AG20443 (cell line): ENCODE measurements at regions not wholly inside any gene's neighbourhood (a gene's known extent, or its start where the extent isn't known, plus 50 kb on each side); places are given as distances from the start of the nearest gene placed in this dataset.

Source experiments
- DNase-seq: peaks from one replicate; pipeline ENCODE4 v3.0.0; 2012; ENCODE audit warnings: low spot score, mixed read lengths

DNA sequence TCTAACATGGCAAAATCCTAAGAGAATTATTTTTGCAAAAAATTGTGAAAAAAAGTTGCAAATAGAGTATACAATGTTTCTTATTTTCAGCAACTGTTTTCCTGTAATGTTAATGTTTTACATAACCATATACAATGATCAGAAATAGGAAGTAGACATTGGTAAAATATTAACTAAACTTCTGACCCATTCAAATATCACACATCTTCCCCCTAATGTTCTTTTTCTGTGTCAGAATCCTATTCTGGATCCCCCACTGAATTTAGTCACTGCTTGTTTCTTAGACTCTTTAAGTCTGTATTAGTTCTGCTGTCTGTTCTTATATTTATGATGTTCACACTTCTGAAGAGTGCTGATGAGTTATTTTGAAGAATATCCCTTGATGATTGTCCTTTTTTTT lies 62.0 kb downstream of the HFE start:
- DNase-seq, result no peak

DNA sequence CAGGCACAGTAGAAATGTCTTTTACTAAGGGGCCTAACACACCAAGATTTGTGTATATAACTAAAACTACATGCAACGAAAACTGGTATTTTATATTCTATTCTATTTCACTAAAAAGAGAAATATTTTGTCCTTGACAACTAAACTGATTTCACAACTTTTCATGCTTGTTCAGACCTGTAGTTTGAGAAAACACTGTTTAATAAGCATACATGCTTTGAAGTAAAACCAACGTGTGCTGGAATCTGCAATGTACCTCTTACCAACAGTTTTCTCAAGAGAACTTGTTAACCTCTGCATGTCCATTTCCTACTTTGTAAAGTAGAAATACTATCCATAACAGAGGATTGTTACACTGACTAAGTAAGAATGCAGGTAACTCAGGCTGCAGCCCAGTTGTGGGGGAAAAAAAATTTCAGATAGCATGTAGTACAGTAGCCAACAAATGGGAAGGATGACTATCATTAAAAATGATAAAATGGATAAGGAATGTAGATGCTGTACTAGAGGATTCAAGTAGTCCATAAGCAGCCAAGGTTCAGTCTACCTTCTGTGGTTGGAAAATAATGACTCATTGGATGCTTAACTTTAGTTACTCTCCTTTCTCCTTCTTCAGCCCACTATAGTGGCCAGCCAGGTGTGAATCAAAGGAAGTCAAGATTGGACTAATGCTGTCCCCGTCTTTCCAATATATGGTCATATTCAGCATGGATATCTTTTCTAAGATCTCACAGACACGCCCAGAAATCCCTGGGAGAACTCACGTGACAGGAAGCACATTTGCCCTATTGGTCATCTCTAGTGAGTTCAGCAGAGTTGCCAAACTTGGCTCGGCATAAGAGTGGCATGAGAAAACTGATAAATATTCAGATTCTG lies 65.2 kb downstream of the HFE start:
- no peak for DNase-seq

DNA sequence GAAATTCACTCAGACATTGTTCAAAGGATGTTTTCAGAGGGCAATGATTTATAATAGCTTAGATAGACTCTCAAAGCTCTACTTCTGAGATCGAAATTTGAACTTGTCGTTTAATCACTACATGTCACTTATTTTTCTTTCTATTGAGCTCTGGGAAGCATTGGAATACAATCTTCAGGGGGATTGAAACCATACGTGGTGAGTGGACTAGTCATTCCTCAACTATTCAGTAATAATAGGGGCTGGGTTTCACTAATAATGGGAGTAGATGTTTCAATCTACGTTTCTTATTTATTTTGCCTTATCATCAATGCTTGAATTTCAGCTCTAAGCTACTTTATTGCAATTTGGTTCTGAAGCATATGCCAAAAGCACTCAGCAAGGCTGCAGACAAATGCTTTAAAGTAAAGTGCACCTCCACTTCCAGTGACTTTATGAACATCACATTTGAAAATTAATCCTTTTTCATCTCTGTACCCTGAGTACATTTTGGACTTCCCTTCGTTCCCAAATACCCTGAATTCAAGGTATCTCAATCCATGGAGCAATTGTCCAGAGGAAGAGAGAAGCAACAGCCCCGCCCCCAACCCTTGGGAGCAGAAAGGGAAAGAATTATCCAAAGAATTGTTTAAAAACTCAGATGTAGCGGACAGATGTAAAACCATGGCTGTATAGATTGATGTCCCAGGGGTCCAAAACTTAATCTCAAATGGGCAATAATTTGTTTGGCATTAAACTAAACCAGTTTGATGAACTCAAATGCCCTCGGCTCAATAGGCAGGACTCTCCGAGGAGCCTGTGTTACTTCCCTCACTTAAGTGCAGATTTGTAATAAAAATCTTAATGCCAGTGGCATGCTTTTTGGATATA lies 68.1 kb downstream of the HFE start:
- peak; percentile 29 for DNase-seq

DNA sequence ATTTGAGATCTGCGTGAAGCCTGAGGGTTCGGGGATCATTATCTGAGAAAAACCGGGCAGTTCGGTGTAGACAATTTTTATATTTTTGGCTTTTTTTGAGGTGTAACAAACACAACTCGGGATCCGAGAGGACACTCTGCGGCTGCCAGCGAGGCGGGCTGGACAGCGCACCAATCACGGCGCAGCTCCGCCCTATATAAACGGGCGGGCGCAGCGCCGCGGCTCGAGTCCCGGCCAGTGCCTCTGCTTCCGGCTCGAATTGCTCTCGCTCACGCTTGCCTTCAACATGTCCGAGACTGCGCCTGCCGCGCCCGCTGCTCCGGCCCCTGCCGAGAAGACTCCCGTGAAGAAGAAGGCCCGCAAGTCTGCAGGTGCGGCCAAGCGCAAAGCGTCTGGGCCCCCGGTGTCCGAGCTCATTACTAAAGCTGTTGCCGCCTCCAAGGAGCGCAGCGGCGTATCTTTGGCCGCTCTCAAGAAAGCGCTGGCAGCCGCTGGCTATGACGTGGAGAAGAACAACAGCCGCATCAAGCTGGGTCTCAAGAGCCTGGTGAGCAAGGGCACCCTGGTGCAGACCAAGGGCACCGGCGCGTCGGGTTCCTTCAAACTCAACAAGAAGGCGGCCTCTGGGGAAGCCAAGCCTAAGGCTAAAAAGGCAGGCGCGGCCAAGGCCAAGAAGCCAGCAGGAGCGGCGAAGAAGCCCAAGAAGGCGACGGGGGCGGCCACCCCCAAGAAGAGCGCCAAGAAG lies 69.0 kb downstream of the HFE start:
- DNase-seq, result peak; percentile 95

DNA sequence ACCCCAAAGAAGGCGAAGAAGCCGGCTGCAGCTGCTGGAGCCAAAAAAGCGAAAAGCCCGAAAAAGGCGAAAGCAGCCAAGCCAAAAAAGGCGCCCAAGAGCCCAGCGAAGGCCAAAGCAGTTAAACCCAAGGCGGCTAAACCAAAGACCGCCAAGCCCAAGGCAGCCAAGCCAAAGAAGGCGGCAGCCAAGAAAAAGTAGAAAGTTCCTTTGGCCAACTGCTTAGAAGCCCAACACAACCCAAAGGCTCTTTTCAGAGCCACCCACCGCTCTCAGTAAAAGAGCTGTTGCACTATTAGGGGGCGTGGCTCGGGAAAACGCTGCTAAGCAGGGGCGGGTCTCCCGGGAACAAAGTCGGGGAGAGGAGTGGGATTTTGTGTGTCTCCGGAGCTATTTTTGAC lies 69.6 kb downstream of the HFE start:
- peak; percentile 14 for DNase-seq

DNA sequence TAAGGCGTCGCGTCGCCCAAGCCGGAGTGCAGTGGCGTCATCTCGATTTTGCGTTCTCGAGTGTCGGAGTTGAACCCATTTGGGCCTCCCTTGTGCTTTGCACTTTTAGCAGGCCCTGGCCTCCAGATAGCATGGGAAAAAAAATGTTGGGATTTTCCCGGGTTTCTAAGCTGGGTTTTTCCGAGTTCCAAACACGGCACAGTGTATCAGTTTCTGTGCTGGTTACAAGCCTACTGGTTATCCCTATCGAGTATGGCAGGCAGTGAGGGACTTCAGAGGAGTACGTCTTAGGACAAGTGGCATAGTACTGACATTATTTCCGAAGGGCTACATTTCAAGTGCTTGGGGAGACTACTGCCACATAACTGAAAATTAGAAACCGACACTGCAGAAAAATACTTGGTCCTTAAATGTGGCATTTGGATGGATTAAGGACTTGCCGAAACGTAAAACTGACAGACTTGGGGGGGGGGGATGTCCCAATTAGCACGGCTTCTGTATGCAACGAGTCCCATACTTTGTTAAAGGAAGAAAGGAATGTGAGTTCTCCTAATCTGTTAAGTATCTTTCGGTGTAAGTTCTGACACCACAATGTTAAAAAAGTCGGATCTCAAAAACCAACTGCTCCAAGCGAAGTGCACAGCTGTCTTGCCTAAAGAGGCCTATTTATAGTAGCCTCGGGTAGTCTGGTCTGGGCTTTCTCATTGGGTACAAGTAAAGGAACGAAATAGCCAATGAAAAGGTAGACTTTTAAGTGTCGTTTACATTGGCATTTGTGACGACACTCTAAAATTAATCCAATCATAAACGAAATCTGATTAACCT lies 70.2 kb downstream of the HFE start:
- peak; percentile 90 for DNase-seq

DNA sequence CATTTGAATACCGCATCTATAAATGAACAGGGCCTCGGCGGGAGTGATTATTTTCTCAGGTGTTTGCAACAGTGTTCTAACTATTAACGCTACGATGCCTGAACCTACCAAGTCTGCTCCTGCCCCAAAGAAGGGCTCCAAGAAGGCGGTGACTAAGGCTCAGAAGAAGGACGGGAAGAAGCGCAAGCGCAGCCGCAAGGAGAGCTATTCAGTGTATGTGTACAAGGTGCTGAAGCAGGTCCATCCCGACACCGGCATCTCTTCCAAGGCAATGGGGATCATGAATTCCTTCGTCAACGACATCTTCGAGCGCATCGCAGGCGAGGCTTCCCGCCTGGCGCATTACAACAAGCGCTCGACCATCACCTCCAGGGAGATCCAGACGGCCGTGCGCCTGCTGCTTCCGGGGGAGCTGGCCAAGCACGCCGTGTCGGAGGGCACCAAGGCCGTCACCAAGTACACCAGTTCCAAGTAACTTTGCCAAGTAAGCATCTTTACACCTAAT lies 70.9 kb downstream of the HFE start:
- DNase-seq, result no peak

DNA sequence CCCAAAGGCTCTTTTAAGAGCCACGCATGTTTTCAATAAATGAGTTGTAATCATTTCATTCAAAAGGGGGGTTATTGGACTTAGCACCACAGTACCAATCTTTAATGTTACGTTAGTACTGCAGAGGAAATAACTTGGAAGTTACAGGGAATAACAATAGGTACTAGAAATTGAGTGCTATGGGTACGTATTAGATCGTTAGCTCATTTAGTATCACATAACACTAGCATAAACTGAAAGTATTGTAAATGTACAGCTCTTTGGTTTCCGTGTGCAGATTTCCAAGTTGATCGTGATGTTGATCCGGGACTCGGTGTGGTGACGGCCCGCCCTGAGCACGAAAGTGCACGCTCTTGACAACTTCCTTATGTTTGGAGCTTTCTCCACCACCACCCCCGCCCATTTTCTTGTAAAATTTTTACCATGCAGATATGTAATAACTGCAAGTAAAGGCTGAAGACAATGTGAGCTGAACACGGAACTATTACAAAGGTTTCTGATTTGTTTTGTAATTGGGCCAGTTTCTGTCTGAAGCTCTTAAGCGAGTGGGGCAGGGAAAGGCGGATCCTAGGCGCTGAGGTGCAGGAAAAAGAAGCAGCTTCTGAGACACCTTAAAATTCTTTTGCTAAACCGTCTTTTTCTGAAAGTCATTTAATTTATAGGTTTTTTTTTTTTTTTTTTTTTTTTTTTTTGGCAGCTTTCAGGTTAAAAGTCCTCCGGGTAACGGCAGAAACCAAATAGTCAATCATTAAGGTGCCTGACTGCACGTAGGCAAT lies 71.5 kb downstream of the HFE start:
- DNase-seq, result peak; percentile 44

DNA sequence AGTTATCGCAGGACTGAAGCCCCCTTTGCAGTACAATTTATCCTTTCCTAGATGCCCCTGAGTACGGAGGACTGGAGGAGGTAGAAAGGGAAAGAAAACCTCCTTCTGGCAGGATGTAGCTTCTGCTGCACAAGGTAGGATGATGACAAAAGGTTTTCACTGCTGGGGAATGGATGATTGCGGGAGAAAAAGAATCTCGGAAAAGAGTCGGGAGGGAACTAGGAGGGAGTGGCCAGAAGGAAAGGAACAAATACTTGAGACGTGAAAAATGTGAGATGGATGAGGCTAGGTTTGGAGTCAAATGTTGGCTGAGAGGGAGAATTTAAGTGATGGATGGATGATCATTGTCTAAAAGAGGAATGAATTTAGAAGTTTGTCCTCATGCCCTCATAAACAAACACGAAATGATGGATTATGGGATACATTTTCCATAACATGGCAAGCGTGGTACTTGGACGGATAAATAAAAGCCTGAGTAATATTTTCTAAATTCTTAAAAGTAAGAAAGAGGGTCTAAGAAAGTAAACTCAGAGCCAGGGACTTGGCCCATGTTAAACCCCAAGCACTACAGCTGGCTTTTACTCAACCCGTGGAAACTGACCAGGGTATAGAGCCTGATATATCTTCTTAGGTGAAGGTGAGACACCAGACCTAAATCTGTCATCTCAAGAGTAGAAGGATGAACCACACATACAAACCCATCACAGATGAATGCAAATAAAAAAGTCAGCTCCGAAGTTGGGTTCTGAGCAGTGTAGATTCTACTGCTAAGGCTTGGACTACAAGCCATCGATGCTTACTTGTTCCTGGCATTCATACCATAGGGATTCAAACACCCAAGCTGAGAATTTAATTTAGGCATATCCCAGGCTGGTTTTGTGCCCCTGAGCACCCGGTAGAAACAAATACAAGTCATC lies 72.4 kb downstream of the HFE start:
- peak; percentile 25 for DNase-seq

DNA sequence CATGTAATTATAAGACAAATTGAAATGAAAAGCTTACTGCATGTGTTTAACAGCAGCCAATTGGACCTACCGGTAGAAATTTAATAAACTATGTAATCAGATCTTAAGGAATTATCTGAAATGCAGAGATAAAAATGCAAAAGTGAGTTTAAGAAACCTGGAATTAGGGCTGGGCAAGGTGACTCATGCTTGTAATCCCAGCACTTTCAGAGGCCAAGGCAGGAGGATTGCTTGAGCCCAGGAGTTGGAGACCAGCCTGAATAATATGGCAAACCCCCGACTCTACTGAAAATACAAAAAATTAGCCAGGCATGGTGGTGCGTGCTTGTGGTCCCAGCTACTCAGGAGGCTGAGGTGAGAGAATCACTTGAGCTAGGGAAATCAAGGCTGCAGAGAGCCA lies 74.1 kb downstream of the HFE start:
- DNase-seq, result no peak

DNA sequence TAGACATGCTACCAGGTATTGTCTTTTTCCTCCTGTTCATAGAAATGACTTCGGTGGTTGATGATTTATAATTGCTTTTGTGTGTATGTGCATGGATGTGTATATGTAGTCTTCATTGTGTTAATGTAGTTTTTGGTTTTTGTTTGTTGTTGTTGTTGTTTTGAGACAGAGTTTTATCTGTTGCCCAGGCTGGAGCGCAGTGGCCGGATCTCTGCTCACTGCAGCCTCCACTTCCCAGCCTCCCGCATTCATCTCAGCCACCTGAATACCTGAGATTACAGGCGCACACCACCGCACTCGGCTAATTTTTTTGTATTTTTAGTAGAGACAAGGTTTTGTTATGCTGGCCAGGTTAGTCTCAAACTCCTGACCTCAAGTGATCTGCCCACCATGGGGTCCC lies 75.2 kb downstream of the HFE start:
- DNase-seq, result no peak

DNA sequence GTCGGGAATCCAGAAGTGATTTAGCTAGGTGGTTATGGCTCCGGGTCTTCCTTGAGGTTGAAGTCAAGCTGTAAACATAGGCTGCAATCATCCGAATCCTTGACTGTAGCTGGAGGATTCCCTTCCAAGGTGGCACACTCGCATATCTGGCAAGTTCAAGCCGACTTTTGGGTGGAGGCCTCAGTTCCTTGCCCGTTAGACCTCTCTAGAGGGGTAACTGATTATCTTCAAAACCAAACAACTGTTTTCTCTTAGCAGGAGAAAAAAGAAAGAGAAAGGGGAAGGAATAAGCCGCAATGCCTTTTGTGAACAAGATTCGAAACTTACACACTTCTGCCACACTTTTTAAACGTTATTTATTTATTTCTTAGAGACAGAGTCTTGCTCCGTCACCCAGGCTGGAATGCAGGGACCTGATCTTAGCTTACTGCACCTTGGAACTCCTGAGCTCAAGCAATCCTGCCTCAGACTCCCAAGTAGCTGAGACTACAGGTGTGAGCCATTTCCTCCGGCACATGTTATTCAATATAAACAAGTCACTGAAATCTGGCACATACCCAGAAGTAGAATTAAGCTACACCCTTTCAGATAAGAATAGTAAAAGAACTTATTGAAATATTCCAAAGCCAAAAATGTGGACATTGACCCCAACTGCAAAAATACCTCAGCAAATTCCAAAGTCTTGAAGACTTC lies 76.3 kb downstream of the HFE start:
- no peak for DNase-seq

DNA sequence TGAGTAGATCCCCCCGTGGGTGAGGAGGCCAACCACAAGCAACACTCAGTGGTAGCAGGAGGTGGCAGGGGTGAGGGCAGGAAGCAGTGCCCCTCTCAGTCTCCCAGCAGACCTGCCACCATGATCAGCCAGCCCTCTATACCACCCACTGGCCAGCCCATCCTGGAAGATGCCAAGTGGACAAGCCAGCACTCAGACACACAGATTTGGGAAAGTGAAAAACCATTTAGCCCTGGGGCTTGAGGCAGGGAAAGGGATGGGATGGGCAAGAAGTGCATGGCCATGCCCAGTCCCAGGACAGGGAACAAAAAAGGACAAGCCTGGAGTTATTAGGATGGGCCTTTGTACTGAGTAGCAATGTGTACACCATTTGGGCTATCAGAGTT lies 76.9 kb downstream of the HFE start:
- no peak for DNase-seq

DNA sequence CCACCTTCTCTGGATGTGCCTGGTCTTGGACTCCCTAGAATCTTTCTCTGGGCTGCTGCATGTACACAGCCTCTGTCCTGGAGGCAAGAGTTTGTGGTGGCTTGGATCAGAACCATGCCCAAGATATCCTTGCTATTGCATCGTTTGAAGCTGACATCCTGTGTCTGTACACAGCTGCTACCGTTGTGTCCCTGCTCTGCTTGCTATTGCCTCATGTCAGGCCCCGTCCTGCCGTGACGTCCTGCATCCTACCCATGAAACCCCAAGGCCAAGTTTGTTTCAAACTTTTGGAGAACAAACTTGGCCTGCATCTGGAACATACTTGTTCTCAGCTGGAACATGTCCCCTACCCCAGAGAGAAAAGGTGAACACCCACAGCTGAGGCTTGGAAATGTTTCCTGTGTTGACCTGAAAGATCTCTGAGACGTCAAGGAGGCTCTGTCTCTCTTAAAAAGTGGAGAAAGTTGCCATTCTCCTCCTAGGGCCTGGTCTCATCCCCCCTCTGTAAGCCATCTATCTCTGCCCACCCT lies 78.1 kb downstream of the HFE start:
- DNase-seq, result no peak

DNA sequence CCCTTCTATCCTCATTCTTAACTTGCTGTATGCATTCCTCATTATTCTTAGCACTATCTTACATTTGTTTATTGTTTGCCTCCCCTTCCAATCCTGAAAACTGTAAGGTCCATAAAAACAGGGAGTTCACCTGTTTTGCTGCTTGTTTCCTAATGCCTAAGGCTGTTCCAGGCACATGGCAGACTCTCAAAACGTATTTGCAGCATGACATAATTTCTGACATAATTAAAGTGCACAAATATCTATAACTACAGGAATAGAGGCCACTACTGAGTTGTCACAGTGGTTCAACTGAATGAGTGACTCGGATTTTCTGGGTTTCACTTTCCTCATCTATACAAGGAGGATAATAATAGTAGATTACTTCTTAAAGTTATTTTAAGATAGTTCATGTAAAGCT lies 83.0 kb downstream of the HFE start:
- DNase-seq, result no peak

DNA sequence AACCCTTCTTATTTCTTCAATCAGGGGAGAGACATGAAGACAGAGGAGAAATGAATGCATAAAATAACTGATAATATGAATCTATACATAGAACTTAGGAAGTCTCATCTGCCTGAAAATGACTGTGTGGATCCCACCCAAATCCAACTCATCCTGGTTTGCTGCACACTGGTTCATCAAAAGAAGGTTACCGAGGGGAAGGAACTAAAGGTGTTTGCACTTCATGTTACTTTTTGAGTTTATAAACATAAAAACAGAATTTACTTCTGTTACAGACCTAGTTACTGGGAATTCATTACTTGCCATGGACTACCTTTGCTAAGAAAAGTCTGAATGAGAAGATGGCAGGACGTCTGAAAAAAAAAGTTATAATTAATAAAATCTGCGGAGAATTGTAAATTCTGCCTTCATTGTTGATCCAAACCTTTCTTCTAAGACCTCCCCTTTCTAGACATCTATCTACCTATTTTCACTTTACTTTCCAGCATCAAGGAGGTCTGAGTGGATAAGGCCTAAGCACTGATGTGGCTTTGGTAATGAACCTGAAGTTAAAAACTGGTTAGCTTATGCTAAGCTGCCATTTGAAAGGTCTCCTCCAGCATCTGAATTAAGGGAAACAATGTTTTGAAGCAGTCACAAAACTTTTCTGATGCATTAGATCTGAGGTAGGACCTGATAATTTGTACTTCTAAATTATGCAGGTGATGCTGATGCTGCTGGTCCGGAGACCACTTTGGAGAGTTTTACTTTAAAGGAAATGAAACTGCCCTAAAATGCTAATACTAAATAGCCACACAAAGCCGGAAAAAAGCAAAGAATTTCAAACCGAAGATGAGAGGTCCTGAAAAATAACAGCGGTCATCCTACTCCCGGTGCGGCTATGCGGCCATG lies 84.0 kb downstream of the HFE start:
- no peak for DNase-seq

DNA sequence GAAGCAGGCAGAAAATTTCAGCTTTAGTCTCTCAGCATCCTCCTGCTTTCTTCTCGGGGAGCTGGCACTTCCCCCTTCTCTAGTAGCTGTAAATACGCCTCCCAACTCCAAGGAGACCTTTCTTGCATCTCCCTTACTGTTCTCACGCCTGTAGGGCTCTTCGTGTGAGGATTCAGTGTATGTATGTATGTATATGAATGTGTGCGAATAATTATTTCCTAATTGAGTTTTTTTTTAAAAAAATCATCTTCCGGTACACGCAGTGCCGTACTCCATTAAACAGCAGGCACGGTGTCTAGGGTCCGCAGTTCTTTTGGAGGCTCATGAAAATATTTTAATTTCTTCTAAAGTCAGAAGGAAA lies 85.4 kb downstream of the HFE start:
- DNase-seq, result peak; percentile 42

DNA sequence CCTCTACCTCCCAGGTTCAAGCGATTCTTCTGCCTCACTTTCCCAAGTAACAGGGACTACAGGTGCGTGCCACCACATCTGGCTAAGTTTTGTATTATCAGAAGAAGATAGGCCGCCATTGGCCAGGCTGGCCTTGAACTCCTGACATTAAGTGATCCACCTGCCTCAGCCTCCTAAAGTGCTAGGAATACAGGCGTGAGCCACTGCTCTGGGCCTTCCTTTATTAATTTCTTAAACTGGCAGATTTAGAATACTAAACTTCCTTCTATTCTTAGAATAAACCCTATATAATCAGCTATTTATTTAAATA lies 86.6 kb downstream of the HFE start:
- DNase-seq, result no peak
